Stimulated activated CD4-positive, alpha-beta T cell treated with anti-CD3 and anti-CD28 coated beads, Interleukin-15, amount 100 ng/mL, for 48 hours (primary cell): ENCODE measurements at regions not wholly inside any gene's neighbourhood (a gene's known extent, or its start where the extent isn't known, plus 50 kb on each side); places are given as distances from the start of the nearest gene placed in this dataset.
"Not testable (repeated sequence)": the region's sequence is repeated elsewhere in the genome, so short reads cannot be mapped to it uniquely, and the experiment has no call there.

Source experiments
- DNase-seq, 2 donors: peaks; one replicate each; pipeline ENCODE4 v3.0.0-alpha.2; 2020; ENCODE audit warnings: low read depth in 2 of 2

GRCh38 chr1:120614931-120615639 is 108.7 kb upstream of the NBPF26 start:
- DNase-seq: not testable (repeated sequence)

GRCh38 chr1:120617493-120617892 is 106.3 kb upstream of the NBPF26 start:
- DNase-seq: not testable (repeated sequence)

GRCh38 chr1:120619867-120620692 is 103.7 kb upstream of the NBPF26 start:
- not testable (repeated sequence) for DNase-seq

- DNase-seq: not testable (repeated sequence)
These were observed 103.1 kb upstream of the NBPF26 start for GRCh38 chr1:120620693-120620969.

GRCh38 chr1:120621278-120621677 is 102.5 kb upstream of the NBPF26 start:
- not testable (repeated sequence) for DNase-seq

GRCh38 chr1:120623539-120623938 is 100.2 kb upstream of the NBPF26 start:
- not testable (repeated sequence) for DNase-seq

- not testable (repeated sequence) for DNase-seq
These were observed 99.1 kb upstream of the NBPF26 start for GRCh38 chr1:120624565-120625064.

GRCh38 chr1:120629832-120630455 is 93.8 kb upstream of the NBPF26 start:
- DNase-seq: not testable (repeated sequence)

GRCh38 chr1:120634816-120635806 is 88.6 kb upstream of the NBPF26 start:
- DNase-seq: not testable (repeated sequence)

GRCh38 chr1:120640261-120641013 is 83.3 kb upstream of the NBPF26 start:
- DNase-seq: not testable (repeated sequence)

GRCh38 chr1:120641014-120641302 is 82.8 kb upstream of the NBPF26 start:
- DNase-seq: not testable (repeated sequence)

- not testable (repeated sequence) for DNase-seq
These were observed 76.6 kb upstream of the NBPF26 start for GRCh38 chr1:120647182-120647581.

- DNase-seq: not testable (repeated sequence)
These were observed 74.7 kb upstream of the NBPF26 start for GRCh38 chr1:120648915-120649623.

GRCh38 chr1:120649730-120650129 is 74.0 kb upstream of the NBPF26 start:
- DNase-seq: not testable (repeated sequence)

GRCh38 chr1:120654114-120654513 is 69.6 kb upstream of the NBPF26 start:
- DNase-seq: not testable (repeated sequence)

- not testable (repeated sequence) for DNase-seq
These were observed 68.4 kb upstream of the NBPF26 start for GRCh38 chr1:120655394-120655793.

- not testable (repeated sequence) for DNase-seq
These were observed 67.6 kb upstream of the NBPF26 start for GRCh38 chr1:120656116-120656515.

- not testable (repeated sequence) for DNase-seq
These were observed 65.9 kb upstream of the NBPF26 start for GRCh38 chr1:120657804-120658203.

- DNase-seq: not testable (repeated sequence)
These were observed 65.1 kb upstream of the NBPF26 start for GRCh38 chr1:120658622-120659021.

GRCh38 chr1:120659133-120659532 is 64.6 kb upstream of the NBPF26 start:
- not testable (repeated sequence) for DNase-seq
